GM12891 (cell line): ENCODE measurements at regions not wholly inside any gene's neighbourhood (a gene's known extent, or its start where the extent isn't known, plus 50 kb on each side); places are given as distances from the start of the nearest gene placed in this dataset.

Experiments used
- DNase-seq: peaks from one replicate; pipeline ENCODE4 v3.0.0; 2011; ENCODE audit warnings: low spot score; ENCODE audit not compliant: insufficient read length
- FAIRE-seq: peaks from 2 replicates; lab custom pipeline; 2011; peaks lifted over from hg19 to GRCh38; lab: Jason Lieb, UNC
- PAX5 ChIP-seq: IDR thresholded peaks from 2 replicates; pipeline ENCODE4 v1.6.1; 2011; ENCODE audit warnings: low read length, moderate library complexity, mild to moderate bottlenecking; ENCODE audit not compliant: insufficient read depth, severe bottlenecking
- POLR2A ChIP-seq: IDR thresholded peaks from 2 replicates; pipeline ENCODE4 v1.6.1; 2011; ENCODE audit warnings: low read depth, low read length, control low read depth
- POLR2AphosphoS5 ChIP-seq: IDR thresholded peaks from 2 replicates; pipeline ENCODE4 v1.6.1; 2011; ENCODE audit warnings: low read depth, low read length, control low read depth
- POU2F2 ChIP-seq: IDR thresholded peaks from 2 replicates; pipeline ENCODE4 v1.6.1; 2011; ENCODE audit warnings: low read depth, mild to moderate bottlenecking, control low read depth, low read length, moderate library complexity
- SPI1 ChIP-seq: IDR thresholded peaks from 2 replicates; pipeline ENCODE4 v1.6.1; 2011; ENCODE audit warnings: low read depth, low read length, control low read depth
- TAF1 ChIP-seq: IDR thresholded peaks from 2 replicates; pipeline ENCODE4 v1.6.1; 2011; ENCODE audit warnings: low read depth, low read length, control low read depth

- FAIRE-seq (no peak), DNase-seq (no peak)
- TF ChIP-seq SPI1 (no peak), POU2F2 (no peak), POLR2A (no peak)
Observed at GRCh38 chr12:100708591-100708990, 86.0 kb upstream of the ANO4 start.

GRCh38 chr12:100715976-100716944 lies 78.3 kb upstream of the ANO4 start:
- no peak for DNase-seq
- no peak for TF ChIP-seq POLR2A
- no peak for TF ChIP-seq POU2F2
- FAIRE-seq: no peak

- TF ChIP-seq PAX5 (no peak), TAF1 (no peak), POLR2AphosphoS5 (no peak), SPI1 (no peak), POU2F2 (no peak), POLR2A (no peak)
- FAIRE-seq (no peak), DNase-seq (peak; percentile 15)
Observed at GRCh38 chr12:100716945-100717732, 77.4 kb upstream of the ANO4 start.

GRCh38 chr12:100717733-100718067 lies 76.9 kb upstream of the ANO4 start:
- DNase-seq (no peak), FAIRE-seq (no peak)
- no peak for TF ChIP-seq PAX5
- no peak for TF ChIP-seq SPI1

- no peak for FAIRE-seq
- no peak for DNase-seq
- TF ChIP-seq SPI1 (no peak), POLR2A (no peak), POU2F2 (no peak), POLR2AphosphoS5 (no peak), PAX5 (no peak), TAF1 (no peak)
Observed at GRCh38 chr12:100718187-100718586, 76.4 kb upstream of the ANO4 start.

GRCh38 chr12:100720016-100720654 lies 74.4 kb upstream of the ANO4 start:
- TF ChIP-seq TAF1: no peak
- no peak for TF ChIP-seq POU2F2
- no peak for TF ChIP-seq POLR2A
- TF ChIP-seq POLR2AphosphoS5: no peak
- TF ChIP-seq SPI1: no peak
- no peak for TF ChIP-seq PAX5
- no peak for FAIRE-seq
- DNase-seq: no peak

- FAIRE-seq: no peak
- no peak for DNase-seq
- TF ChIP-seq PAX5: no peak
- TF ChIP-seq TAF1: no peak
Observed at GRCh38 chr12:100721169-100721568, 73.4 kb upstream of the ANO4 start.

- DNase-seq: no peak
Observed at GRCh38 chr12:100724071-100724470, 70.5 kb upstream of the ANO4 start.

GRCh38 chr12:100733817-100734593 lies 60.6 kb upstream of the ANO4 start:
- DNase-seq: no peak
- TF ChIP-seq POLR2AphosphoS5 (no peak), POU2F2 (no peak), POLR2A (no peak), SPI1 (peak; percentile 32; the same call in 1 of the 2 replicates), TAF1 (no peak), PAX5 (no peak)
- FAIRE-seq: peak; percentile 23

More at GRCh38 chr12:100724071-100724470, 70.5 kb upstream of the ANO4 start:
- no peak for FAIRE-seq
- TF ChIP-seq TAF1: no peak
- TF ChIP-seq POLR2AphosphoS5: no peak
- no peak for TF ChIP-seq POLR2A
- TF ChIP-seq PAX5: no peak
- no peak for TF ChIP-seq SPI1
- no peak for TF ChIP-seq POU2F2
